ENCODE measurements at regions not wholly inside any gene's neighbourhood (a gene's known extent, or its start where the extent isn't known, plus 50 kb on each side); places are given as distances from the start of the nearest gene placed in this dataset.

DNA sequence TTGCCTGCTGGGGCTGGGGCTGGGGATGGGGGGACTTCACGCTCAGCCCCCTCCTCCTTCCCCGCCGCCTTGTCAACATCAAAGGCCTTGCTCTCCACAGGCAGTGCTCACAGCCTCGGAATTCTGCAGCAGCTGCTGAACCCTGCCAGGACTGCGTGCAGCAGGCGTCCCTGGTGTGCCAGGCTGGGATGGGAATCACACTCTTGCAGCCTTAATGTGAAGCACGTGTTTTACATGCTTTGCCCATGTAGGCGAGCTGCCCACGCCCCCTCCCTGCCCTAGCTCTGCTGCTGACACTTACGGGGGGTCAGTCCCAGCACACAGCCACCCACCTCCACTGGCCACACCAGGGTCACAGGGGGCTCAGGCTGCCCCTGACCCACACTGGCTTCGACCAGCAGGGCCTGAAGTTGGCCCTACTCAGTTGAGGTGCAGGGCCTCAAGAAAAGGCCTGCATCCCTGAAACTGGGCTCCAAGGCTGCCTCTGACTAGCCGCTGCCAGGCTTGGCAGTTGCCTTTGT is 276.2 kb upstream of the RTL1 start:
- no peaks in the 10 kb centered on the region for H3F3A ChIP-seq (ENCODE audit: insufficient read depth)
- no peaks in the 10 kb centered on the region for H3K9me3 ChIP-seq (ENCODE audit: low read depth)
- no peak overlapping the region for H2AFZ ChIP-seq
- H4K20me1 ChIP-seq (ENCODE audit: insufficient read depth) = no peaks in the 10 kb centered on the region
- 17 to 23% methylated on average over 9 to 12 of the region's 12 CpGs for WGBS, 2 experiments (ENCODE audit: low coverage in 1 of 2, low lambda C conversion rate in 2 of 2, missing lambda C conversion rate in 2 of 2)
- no peaks in the 10 kb centered on the region for H3K4me1 ChIP-seq (ENCODE audit: insufficient read depth)
- no peak overlapping the region for H3K27ac ChIP-seq
- peaks cover 2% of the 10 kb centered on the region; the same call in 1 of the 2 replicates for H3K27me3 ChIP-seq (replicated peaks; ENCODE audit: insufficient read depth)
- no peaks in the 10 kb centered on the region for H3K9me2 ChIP-seq (ENCODE audit: insufficient read depth)
- in situ Hi-C loops (cut with MboI) = no loop called here
- DNase-seq = no peak
- no peaks in the 10 kb centered on the region for H3K36me3 ChIP-seq (ENCODE audit: low read depth)
- H3K79me2 ChIP-seq (ENCODE audit: insufficient read depth) = no peaks in the 10 kb centered on the region
- no peak for TF ChIP-seq EZH2phosphoT487 (IDR thresholded peaks at IDR 0.05; ENCODE audit: insufficient read depth, low read depth)
- no peak for TF ChIP-seq EZH2 (IDR thresholded peaks at IDR 0.05; ENCODE audit: insufficient read depth, poor library complexity, severe bottlenecking)
- H3K9ac ChIP-seq = no peak overlapping the region
- H3K4me3 ChIP-seq = no peak overlapping the region
- no peak overlapping the region for H3K4me2 ChIP-seq (ENCODE audit: unreplicated experiment)

GRCh38 chr14:101181446-101182313 is 278.2 kb upstream of the RTL1 start:
- no peak overlapping the region for H3K27ac ChIP-seq
- TF ChIP-seq EZH2phosphoT487 (IDR thresholded peaks at IDR 0.05; ENCODE audit: insufficient read depth, low read depth) = no peak
- no peak for TF ChIP-seq EZH2 (IDR thresholded peaks at IDR 0.05; ENCODE audit: insufficient read depth, poor library complexity, severe bottlenecking)
- H3K4me2 ChIP-seq (ENCODE audit: unreplicated experiment) = no peak overlapping the region
- H3K9ac ChIP-seq = no peak overlapping the region
- H3K4me3 ChIP-seq = no peak overlapping the region
- H3K9me2 ChIP-seq (ENCODE audit: insufficient read depth) = no peaks in the 10 kb centered on the region
- in situ Hi-C loops (cut with MboI) = no loop called here
- H3F3A ChIP-seq (ENCODE audit: insufficient read depth) = no peaks in the 10 kb centered on the region
- WGBS, 2 experiments (ENCODE audit: low coverage in 1 of 2, low lambda C conversion rate in 2 of 2, missing lambda C conversion rate in 2 of 2) = 51 to 54% methylated on average over 6 of the region's 6 CpGs
- no peaks in the 10 kb centered on the region for H4K20me1 ChIP-seq (ENCODE audit: insufficient read depth)
- H2AFZ ChIP-seq = no peak overlapping the region
- peaks cover 9% of the 10 kb centered on the region; the same call in 1 of the 2 replicates for H3K27me3 ChIP-seq (replicated peaks; ENCODE audit: insufficient read depth)
- H3K36me3 ChIP-seq (ENCODE audit: low read depth) = no peaks in the 10 kb centered on the region
- H3K9me3 ChIP-seq (ENCODE audit: low read depth) = no peaks in the 10 kb centered on the region
- no peak for DNase-seq
- H3K4me1 ChIP-seq (ENCODE audit: insufficient read depth) = no peaks in the 10 kb centered on the region
- H3K79me2 ChIP-seq (ENCODE audit: insufficient read depth) = no peaks in the 10 kb centered on the region

DNA sequence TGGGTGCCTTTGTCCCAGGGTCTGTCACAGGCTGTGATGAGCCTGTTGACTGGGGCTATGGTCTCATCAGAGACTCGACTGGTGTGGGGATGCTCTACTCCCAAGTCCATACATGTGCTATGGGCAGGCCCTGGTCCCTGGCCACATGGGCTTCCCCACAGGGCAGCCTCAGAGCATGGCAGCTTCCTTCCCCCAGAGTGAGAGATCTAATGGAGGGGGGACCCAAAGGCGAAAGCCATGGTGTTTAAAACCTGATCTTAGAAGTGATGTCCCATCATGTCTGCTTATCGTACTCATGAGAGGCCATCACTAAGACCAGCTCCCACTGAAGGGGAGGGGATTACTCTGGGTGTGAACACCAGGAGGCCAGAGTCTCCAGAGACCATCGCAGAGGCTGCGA is 279.0 kb upstream of the RTL1 start:
- TF ChIP-seq EZH2phosphoT487 (IDR thresholded peaks at IDR 0.05; ENCODE audit: insufficient read depth, low read depth) (no peak), EZH2 (IDR thresholded peaks at IDR 0.05; ENCODE audit: insufficient read depth, poor library complexity, severe bottlenecking) (no peak)
- H3K4me3 ChIP-seq = no peak overlapping the region
- in situ Hi-C loops (cut with MboI) = no loop called here
- H3K4me1 ChIP-seq (ENCODE audit: insufficient read depth) = no peaks in the 10 kb centered on the region
- no peaks in the 10 kb centered on the region for H3K36me3 ChIP-seq (ENCODE audit: low read depth)
- H3K9me2 ChIP-seq (ENCODE audit: insufficient read depth) = no peaks in the 10 kb centered on the region
- no peak overlapping the region for H3K9ac ChIP-seq
- no peaks in the 10 kb centered on the region for H3K9me3 ChIP-seq (ENCODE audit: low read depth)
- no peak overlapping the region for H2AFZ ChIP-seq
- no peak for DNase-seq
- peaks cover 9% of the 10 kb centered on the region; the same call in 1 of the 2 replicates for H3K27me3 ChIP-seq (replicated peaks; ENCODE audit: insufficient read depth)
- 29 to 31% methylated on average over 5 of the region's 5 CpGs for WGBS, 2 experiments (ENCODE audit: low coverage in 1 of 2, low lambda C conversion rate in 2 of 2, missing lambda C conversion rate in 2 of 2)
- no peak overlapping the region for H3K27ac ChIP-seq
- H3K79me2 ChIP-seq (ENCODE audit: insufficient read depth) = no peaks in the 10 kb centered on the region
- H3F3A ChIP-seq (ENCODE audit: insufficient read depth) = no peaks in the 10 kb centered on the region
- H4K20me1 ChIP-seq (ENCODE audit: insufficient read depth) = no peaks in the 10 kb centered on the region
- H3K4me2 ChIP-seq (ENCODE audit: unreplicated experiment) = no peak overlapping the region

GRCh38 chr14:101183376-101184103 is 280.0 kb upstream of the RTL1 start:
- no peak for TF ChIP-seq EZH2phosphoT487 (IDR thresholded peaks at IDR 0.05; ENCODE audit: insufficient read depth, low read depth)
- TF ChIP-seq EZH2 (IDR thresholded peaks at IDR 0.05; ENCODE audit: insufficient read depth, poor library complexity, severe bottlenecking) = no peak

More at GRCh38 chr14:101183376-101184103, 280.0 kb upstream of the RTL1 start:
- H3K4me1 ChIP-seq (ENCODE audit: insufficient read depth) = no peaks in the 10 kb centered on the region
- no peaks in the 10 kb centered on the region for H4K20me1 ChIP-seq (ENCODE audit: insufficient read depth)
- H3K79me2 ChIP-seq (ENCODE audit: insufficient read depth) = no peaks in the 10 kb centered on the region
- WGBS, 2 experiments (ENCODE audit: low coverage in 1 of 2, low lambda C conversion rate in 2 of 2, missing lambda C conversion rate in 2 of 2) = 50 to 63% methylated on average over 17 to 23 of the region's 23 CpGs
- H3F3A ChIP-seq (ENCODE audit: insufficient read depth) = no peaks in the 10 kb centered on the region
- H3K27ac ChIP-seq = no peak overlapping the region
- H3K9me2 ChIP-seq (ENCODE audit: insufficient read depth) = no peaks in the 10 kb centered on the region
- no peak overlapping the region for H3K9ac ChIP-seq
- H3K4me2 ChIP-seq (ENCODE audit: unreplicated experiment) = no peak overlapping the region
- peaks cover 11% of the 10 kb centered on the region; the same call in 1 of the 2 replicates for H3K27me3 ChIP-seq (replicated peaks; ENCODE audit: insufficient read depth)
- H3K4me3 ChIP-seq = no peak overlapping the region
- DNase-seq = no peak
- in situ Hi-C loops (cut with MboI) = no loop called here
- H3K36me3 ChIP-seq (ENCODE audit: low read depth) = no peaks in the 10 kb centered on the region
- no peak overlapping the region for H2AFZ ChIP-seq
- no peaks in the 10 kb centered on the region for H3K9me3 ChIP-seq (ENCODE audit: low read depth)
